Renal cortical epithelial cell (primary cell): ENCODE measurements at regions not wholly inside any gene's neighbourhood (a gene's known extent, or its start where the extent isn't known, plus 50 kb on each side); places are given as distances from the start of the nearest gene placed in this dataset.
A peak's percentile ranks its signal among the peaks of the same experiment; 100 is the strongest.

Source experiments
- DNase-seq: peaks from one replicate; pipeline ENCODE4 v3.0.0-alpha.2; 2011; ENCODE audit warnings: low read depth

- no peak for DNase-seq
These were observed 884.3 kb downstream of the TSN start for GRCh38 chr2:122639711-122640110.

- peak; percentile 93 for DNase-seq
These were observed 888.4 kb downstream of the TSN start for GRCh38 chr2:122643725-122644329.

- DNase-seq: no peak
These were observed 895.8 kb downstream of the TSN start for GRCh38 chr2:122651236-122651635.

GRCh38 chr2:122651780-122652179 lies 896.3 kb downstream of the TSN start:
- DNase-seq: no peak

- DNase-seq: no peak
These were observed 897.2 kb downstream of the TSN start for GRCh38 chr2:122652670-122653069.

- no peak for DNase-seq
These were observed 901.0 kb downstream of the TSN start for GRCh38 chr2:122656403-122656802.

GRCh38 chr2:122660786-122661634 lies 905.6 kb downstream of the TSN start:
- no peak for DNase-seq

- no peak for DNase-seq
These were observed 908.2 kb downstream of the TSN start for GRCh38 chr2:122663620-122664019.

GRCh38 chr2:122669627-122670026 lies 914.2 kb downstream of the TSN start:
- DNase-seq: no peak

GRCh38 chr2:122670897-122671296 lies 915.4 kb downstream of the TSN start:
- DNase-seq: no peak

- no peak for DNase-seq
These were observed 925.2 kb downstream of the TSN start for GRCh38 chr2:122680662-122681061.

GRCh38 chr2:122681626-122682025 lies 926.2 kb downstream of the TSN start:
- no peak for DNase-seq

GRCh38 chr2:122682356-122682755 lies 926.9 kb downstream of the TSN start:
- no peak for DNase-seq

GRCh38 chr2:122683018-122683417 lies 927.6 kb downstream of the TSN start:
- peak; percentile 47 for DNase-seq

GRCh38 chr2:122692400-122693083 lies 937.1 kb downstream of the TSN start:
- no peak for DNase-seq

- DNase-seq: no peak
These were observed 942.0 kb downstream of the TSN start for GRCh38 chr2:122697415-122697814.

GRCh38 chr2:122703676-122704075 lies 948.2 kb downstream of the TSN start:
- peak; percentile 86 for DNase-seq

- DNase-seq: no peak
These were observed 948.7 kb downstream of the TSN start for GRCh38 chr2:122704109-122704563.

- peak; percentile 32 for DNase-seq
These were observed 950.3 kb downstream of the TSN start for GRCh38 chr2:122705746-122706145.

GRCh38 chr2:122706757-122707223 lies 951.3 kb downstream of the TSN start:
- DNase-seq: peak; percentile 97

GRCh38 chr2:122707224-122707824 lies 951.9 kb downstream of the TSN start:
- peak; percentile 98 for DNase-seq

- no peak for DNase-seq
These were observed 954.6 kb downstream of the TSN start for GRCh38 chr2:122710049-122710448.
